ENCODE measurements at regions not wholly inside any gene's neighbourhood (a gene's known extent, or its start where the extent isn't known, plus 50 kb on each side); places are given as distances from the start of the nearest gene placed in this dataset.
"Not testable (repeated sequence)": the region's sequence is repeated elsewhere in the genome, so short reads cannot be mapped to it uniquely, and the experiment has no call there.

DNA sequence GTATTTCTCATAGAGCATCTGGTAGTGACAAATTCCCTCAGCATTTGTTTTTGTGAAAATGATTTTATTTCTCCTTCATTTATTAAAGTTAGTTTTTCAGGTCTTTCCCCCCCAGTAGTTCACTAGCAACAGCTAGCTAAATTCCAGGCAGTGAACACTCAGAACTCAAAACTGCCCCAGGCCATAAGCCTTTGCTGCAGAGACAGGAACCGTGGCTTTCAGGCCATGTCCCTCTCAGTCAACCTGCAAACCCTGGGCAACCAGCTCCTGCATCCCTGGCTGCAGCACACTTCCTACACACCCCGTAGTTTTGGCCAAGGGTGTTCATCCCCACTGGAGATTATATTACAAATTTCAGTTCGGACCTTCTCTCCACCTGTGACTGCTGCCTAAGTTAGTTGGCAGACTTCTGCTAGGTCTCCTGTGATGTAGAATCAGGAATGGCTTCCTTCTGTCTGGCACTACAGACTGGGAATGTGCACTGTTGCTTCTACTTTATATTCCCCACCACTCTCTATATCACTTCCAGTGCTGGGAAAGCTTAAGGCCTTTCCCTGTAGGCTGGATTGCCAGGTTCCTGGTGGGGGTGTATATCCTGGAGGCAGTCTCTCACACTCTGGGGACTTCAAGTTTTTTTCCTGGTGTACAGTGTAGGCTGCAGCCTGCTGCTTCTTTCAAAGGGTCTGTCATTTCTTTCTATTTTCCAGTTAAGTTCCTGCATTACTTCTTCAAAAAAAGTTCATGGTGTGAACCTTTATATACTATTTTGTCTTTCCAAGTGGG lies 924.4 kb upstream of the LRFN5 start:
- Histone ChIP-seq H3K4me3 (no peak overlapping the region), H3K36me3 (ENCODE audit: insufficient read depth, low read length) (no peaks in the 10 kb centered on the region), H3K9ac (ENCODE audit: insufficient read length) (no peak overlapping the region), H3K27ac (peak overlapping the region; percentile 74), H3K9me3 (ENCODE audit: low read depth, low read length) (no peaks in the 10 kb centered on the region; the same call in 1 of the 2 replicates)
- no peak for DNase-seq (ENCODE audit: low read depth, low spot score)
- TF ChIP-seq FOXP2 (optimal IDR thresholded peaks at IDR 0.05; ENCODE audit: control extremely low read depth, extremely low read length, insufficient read depth) (no peak), EZH2 (IDR thresholded peaks at IDR 0.05) (no peak), POLR2AphosphoS5 (IDR thresholded peaks at IDR 0.05; ENCODE audit: borderline replicate concordance, low read depth, low read length) (no peak)

GRCh38 chr14:40679256-40679655 lies 927.4 kb upstream of the LRFN5 start:
- no peak overlapping the region for H3K27ac ChIP-seq
- DNase-seq (ENCODE audit: low read depth, low spot score): no peak
- H3K4me3 ChIP-seq: no peak overlapping the region
- H3K36me3 ChIP-seq (ENCODE audit: insufficient read depth, low read length): no peaks in the 10 kb centered on the region
- no peaks in the 10 kb centered on the region; the same call in 1 of the 2 replicates for H3K9me3 ChIP-seq (ENCODE audit: low read depth, low read length)
- TF ChIP-seq EZH2 (IDR thresholded peaks at IDR 0.05) (no peak), POLR2AphosphoS5 (IDR thresholded peaks at IDR 0.05; ENCODE audit: borderline replicate concordance, low read depth, low read length) (no peak), FOXP2 (optimal IDR thresholded peaks at IDR 0.05; ENCODE audit: control extremely low read depth, extremely low read length, insufficient read depth) (no peak)
- no peak overlapping the region for H3K9ac ChIP-seq (ENCODE audit: insufficient read length)

DNA sequence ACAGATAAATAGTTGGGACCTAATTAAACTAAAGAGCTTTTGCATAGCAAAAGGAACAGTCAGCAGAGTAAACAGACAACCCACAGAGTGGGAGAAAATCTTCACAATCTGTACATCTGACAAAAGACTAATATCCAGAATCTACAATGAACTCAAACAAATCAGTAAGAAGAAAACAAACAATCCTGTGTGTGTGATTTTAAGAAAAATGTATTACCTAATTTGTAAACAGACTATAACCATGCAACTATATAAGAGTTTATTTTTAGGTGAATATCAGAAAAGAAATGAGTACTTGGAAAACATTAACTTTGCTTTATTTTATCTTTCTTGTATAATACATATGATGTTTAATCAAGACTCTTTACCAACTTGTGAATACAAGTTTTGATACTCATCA lies 929.5 kb upstream of the LRFN5 start:
- H3K9me3 ChIP-seq (ENCODE audit: low read depth, low read length); H3K36me3 ChIP-seq (ENCODE audit: insufficient read depth, low read length): not testable (repeated sequence)

DNA sequence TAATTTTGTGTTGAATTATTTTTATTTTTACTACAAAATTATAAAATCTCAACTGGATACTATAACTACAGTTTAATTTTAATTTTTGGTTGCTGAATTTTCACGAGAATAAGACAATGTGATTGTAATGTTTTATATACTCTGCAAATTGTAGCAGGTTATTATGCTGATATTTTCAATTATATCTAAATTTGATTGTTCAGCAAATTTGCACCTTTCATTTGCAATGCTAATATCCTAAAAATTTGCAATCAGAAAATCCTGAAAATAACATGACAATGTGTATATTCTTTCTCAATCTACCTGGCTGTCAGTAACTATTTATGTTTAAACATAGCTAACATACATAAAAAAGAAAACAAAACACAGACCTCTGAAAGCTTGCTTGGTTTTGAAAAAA lies 932.2 kb upstream of the LRFN5 start:
- Histone ChIP-seq H3K27ac (no peak overlapping the region), H3K9me3 (ENCODE audit: low read depth, low read length) (no peaks in the 10 kb centered on the region; the same call in 1 of the 2 replicates), H3K4me3 (no peak overlapping the region), H3K9ac (ENCODE audit: insufficient read length) (no peak overlapping the region), H3K36me3 (ENCODE audit: insufficient read depth, low read length) (no peaks in the 10 kb centered on the region)
- DNase-seq (ENCODE audit: low read depth, low spot score): no peak
- TF ChIP-seq EZH2 (IDR thresholded peaks at IDR 0.05) (no peak), POLR2AphosphoS5 (IDR thresholded peaks at IDR 0.05; ENCODE audit: borderline replicate concordance, low read depth, low read length) (no peak), FOXP2 (optimal IDR thresholded peaks at IDR 0.05; ENCODE audit: control extremely low read depth, extremely low read length, insufficient read depth) (no peak)

More for the DNA sequence above, 929.5 kb upstream of the LRFN5 start:
- not testable (repeated sequence) for H3K27ac ChIP-seq; H3K4me3 ChIP-seq; DNase-seq (ENCODE audit: low read depth, low spot score); H3K9ac ChIP-seq (ENCODE audit: insufficient read length)

DNA sequence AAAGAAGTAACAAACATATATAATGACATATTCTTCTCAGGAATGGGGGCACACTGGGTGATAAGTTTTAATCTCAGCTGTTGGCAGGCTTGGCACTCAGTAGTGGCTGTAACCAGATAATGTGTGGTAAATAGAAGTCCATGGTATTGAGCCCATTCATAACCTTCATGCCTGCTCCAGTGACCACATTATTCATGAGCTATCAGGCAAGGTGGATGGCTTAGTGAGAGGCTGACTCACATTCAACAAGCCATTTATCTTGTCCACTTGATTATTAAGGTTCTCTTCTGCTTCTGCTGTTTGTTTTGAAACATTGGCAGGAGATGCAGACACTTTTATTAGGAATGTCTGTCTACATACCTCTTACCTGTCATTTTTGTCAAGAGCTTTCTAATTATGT lies 950.4 kb upstream of the LRFN5 start:
- TF ChIP-seq FOXP2 (optimal IDR thresholded peaks at IDR 0.05; ENCODE audit: control extremely low read depth, extremely low read length, insufficient read depth) (no peak), EZH2 (IDR thresholded peaks at IDR 0.05) (no peak), POLR2AphosphoS5 (IDR thresholded peaks at IDR 0.05; ENCODE audit: borderline replicate concordance, low read depth, low read length) (no peak)

GRCh38 chr14:40652089-40652691 lies 954.5 kb upstream of the LRFN5 start:
- H3K9ac ChIP-seq (ENCODE audit: insufficient read length): no peak overlapping the region
- no peak for DNase-seq (ENCODE audit: low read depth, low spot score)
- H3K36me3 ChIP-seq (ENCODE audit: insufficient read depth, low read length): no peaks in the 10 kb centered on the region
- no peaks in the 10 kb centered on the region for H3K9me3 ChIP-seq (ENCODE audit: low read depth, low read length)
- no peak overlapping the region for H3K4me3 ChIP-seq
- H3K27ac ChIP-seq: no peak overlapping the region
- TF ChIP-seq FOXP2 (optimal IDR thresholded peaks at IDR 0.05; ENCODE audit: control extremely low read depth, extremely low read length, insufficient read depth): no peak
- no peak for TF ChIP-seq POLR2AphosphoS5 (IDR thresholded peaks at IDR 0.05; ENCODE audit: borderline replicate concordance, low read depth, low read length)
- no peak for TF ChIP-seq EZH2 (IDR thresholded peaks at IDR 0.05)

More for the DNA sequence above, 950.4 kb upstream of the LRFN5 start:
- no peak for DNase-seq (ENCODE audit: low read depth, low spot score)
- H3K36me3 ChIP-seq (ENCODE audit: insufficient read depth, low read length): no peaks in the 10 kb centered on the region
- H3K9ac ChIP-seq (ENCODE audit: insufficient read length): no peak overlapping the region
- no peaks in the 10 kb centered on the region for H3K9me3 ChIP-seq (ENCODE audit: low read depth, low read length)
- H3K27ac ChIP-seq: no peak overlapping the region
- no peak overlapping the region for H3K4me3 ChIP-seq

- Histone ChIP-seq H3K9me3 (ENCODE audit: low read depth, low read length) (no peaks in the 10 kb centered on the region), H3K27ac (peak overlapping the region; percentile 67; the same call in 1 of the 2 replicates), H3K36me3 (ENCODE audit: insufficient read depth, low read length) (no peaks in the 10 kb centered on the region), H3K4me3 (0 out of 2 replicates have a peak overlapping the region, but pooled peaks have one; percentile 0), H3K9ac (ENCODE audit: insufficient read length) (no peak overlapping the region)
- no peak for TF ChIP-seq EZH2 (IDR thresholded peaks at IDR 0.05)
- TF ChIP-seq FOXP2 (optimal IDR thresholded peaks at IDR 0.05; ENCODE audit: control extremely low read depth, extremely low read length, insufficient read depth): no peak
- no peak for TF ChIP-seq POLR2AphosphoS5 (IDR thresholded peaks at IDR 0.05; ENCODE audit: borderline replicate concordance, low read depth, low read length)
- DNase-seq (ENCODE audit: low read depth, low spot score): no peak
These were observed 976.2 kb upstream of the LRFN5 start for GRCh38 chr14:40630471-40630870.

DNA sequence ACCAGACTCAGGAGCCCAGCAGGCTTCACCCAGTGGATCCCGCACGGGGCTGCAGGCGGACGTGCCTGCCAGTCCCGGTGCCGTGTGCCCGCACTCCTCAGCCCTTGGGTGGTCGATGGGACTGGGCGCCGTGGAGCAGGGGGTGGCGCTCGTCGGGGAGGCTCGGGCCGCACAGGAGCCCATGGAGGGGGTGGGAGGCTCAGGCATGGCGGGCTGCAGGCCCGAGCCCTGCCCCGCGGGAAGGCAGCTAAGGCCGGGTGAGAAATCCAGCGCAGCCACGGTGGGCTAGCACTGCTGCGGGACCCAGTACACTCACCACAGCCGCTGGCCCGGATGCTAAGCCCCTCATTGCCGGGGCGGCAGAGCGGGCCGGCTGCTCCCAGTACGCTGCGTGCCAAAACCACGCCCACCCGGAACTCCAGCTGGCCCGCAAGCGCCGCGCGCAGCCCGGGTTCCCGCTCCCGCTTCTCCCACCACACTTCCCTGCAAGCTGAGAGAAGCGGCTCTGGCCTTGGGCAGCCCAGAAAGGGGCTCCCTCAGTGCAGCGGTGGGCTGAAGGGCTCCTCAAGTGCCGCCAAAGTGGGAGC lies 977.0 kb upstream of the LRFN5 start:
- H3K36me3 ChIP-seq (ENCODE audit: insufficient read depth, low read length); H3K9me3 ChIP-seq (ENCODE audit: low read depth, low read length); DNase-seq (ENCODE audit: low read depth, low spot score); H3K9ac ChIP-seq (ENCODE audit: insufficient read length); H3K27ac ChIP-seq; H3K4me3 ChIP-seq: not testable (repeated sequence)
